GM13977 (cell line): ENCODE measurements at regions not wholly inside any gene's neighbourhood (a gene's known extent, or its start where the extent isn't known, plus 50 kb on each side); places are given as distances from the start of the nearest gene placed in this dataset.

Source experiments
- DNase-seq: peaks from one replicate; pipeline ENCODE4 v3.0.0; 2012; ENCODE audit warnings: low spot score
- CTCF ChIP-seq: IDR thresholded peaks from 2 replicates; pipeline ENCODE4 v1.5.1; 2012; ENCODE audit warnings: mild to moderate bottlenecking, control low read depth; ENCODE audit not compliant: insufficient read depth; ENCODE audit errors: extremely low read depth, missing control alignments
- in situ Hi-C: fragments of 300-500 bp; cut with MboI; formaldehyde crosslinking; loops from one replicate; pipeline ENCODE4 v1.12.0; 2022; ENCODE audit warnings: low sequenced_read_pairs, low pct_unique_long_range_greater_than_20kb, mixed read lengths, inconsistent platforms; ENCODE audit not compliant: unreplicated experiment

- TF ChIP-seq CTCF = no peak
- DNase-seq = peak; percentile 55
- in situ Hi-C loops = loop anchor here (25.0 kb wide), 1 partner anchor 716 kb away; no protein-coding TSS in a partner anchor
Measured at GRCh38 chr9:99296291-99296951, 74.3 kb downstream of the SEC61B start.

- in situ Hi-C loops = loop anchor here (25.0 kb wide), 1 partner anchor 714 kb away; no protein-coding TSS in a partner anchor
- TF ChIP-seq CTCF = no peak
- no peak for DNase-seq
Measured at GRCh38 chr9:99298614-99299013, 76.5 kb downstream of the SEC61B start.

- in situ Hi-C loops = loop anchor here (25.0 kb wide), 1 partner anchor 713 kb away; no protein-coding TSS in a partner anchor
- TF ChIP-seq CTCF = peak; percentile 45
- peak; percentile 59 for DNase-seq
Measured at GRCh38 chr9:99299211-99300102, 77.4 kb downstream of the SEC61B start.

GRCh38 chr9:99300103-99300439, 78.0 kb downstream of the SEC61B start:
- no peak for DNase-seq
- in situ Hi-C loops = no loop called here
- no peak for TF ChIP-seq CTCF

- TF ChIP-seq CTCF = no peak
- in situ Hi-C loops = no loop called here
- no peak for DNase-seq
Measured at GRCh38 chr9:99300603-99301002, 78.5 kb downstream of the SEC61B start.

- DNase-seq = no peak
- in situ Hi-C loops = no loop called here
- no peak for TF ChIP-seq CTCF
Measured at GRCh38 chr9:99303177-99303576, 81.1 kb downstream of the SEC61B start.
